Suppressor macrophage treated with lipopolysaccharide for 1 hour (primary cell): ENCODE measurements at regions not wholly inside any gene's neighbourhood (a gene's known extent, or its start where the extent isn't known, plus 50 kb on each side); places are given as distances from the start of the nearest gene placed in this dataset.
A peak's percentile ranks its signal among the peaks of the same experiment; 100 is the strongest.
"Not testable (repeated sequence)": the region's sequence is repeated elsewhere in the genome, so short reads cannot be mapped to it uniquely, and the experiment has no call there.

Source experiments
- DNase-seq, 3 donors: peaks; one replicate each; pipeline ENCODE4 v3.0.0-alpha.2; 2020 to 2022

DNA sequence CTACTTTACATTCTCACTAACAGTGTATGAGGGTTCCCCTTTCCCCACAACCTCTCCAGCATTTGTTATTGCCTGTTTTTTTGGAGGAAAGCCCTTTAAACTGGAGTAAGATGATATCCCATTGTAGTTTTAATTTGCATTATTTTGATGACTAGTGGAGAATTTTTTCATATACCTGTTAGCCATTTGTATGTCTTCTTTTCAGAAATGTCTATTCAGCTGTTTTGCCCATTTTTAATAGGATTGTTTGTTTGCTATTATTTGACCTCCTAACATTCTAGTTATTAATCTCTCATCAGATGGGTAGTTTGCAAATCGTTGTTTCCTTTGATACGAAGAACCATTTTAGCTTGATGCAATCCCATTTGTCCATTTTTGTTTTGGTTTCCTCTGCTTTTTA, 165.0 kb downstream of the GLUL start:
- no peak for DNase-seq

DNA sequence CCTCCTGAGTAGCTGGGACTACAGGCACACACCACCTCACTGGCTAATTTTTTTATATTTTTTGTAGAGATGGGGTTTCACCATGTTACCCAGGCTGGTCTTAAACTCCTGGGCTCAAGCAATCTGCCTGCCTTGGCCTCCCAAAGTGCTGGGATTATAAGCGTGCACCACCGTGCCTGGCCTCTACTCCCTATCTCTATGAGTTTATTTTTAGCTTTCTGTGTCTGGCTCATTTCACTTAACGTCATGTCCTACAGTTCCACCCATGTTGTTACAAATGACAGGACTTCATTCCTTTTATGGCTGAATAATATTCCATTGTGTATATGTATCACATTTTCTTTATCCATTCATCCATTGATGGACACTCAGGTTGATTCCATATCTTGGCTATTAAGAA, 164.2 kb upstream of the ZNF648 start:
- DNase-seq, result not testable (repeated sequence)

DNA sequence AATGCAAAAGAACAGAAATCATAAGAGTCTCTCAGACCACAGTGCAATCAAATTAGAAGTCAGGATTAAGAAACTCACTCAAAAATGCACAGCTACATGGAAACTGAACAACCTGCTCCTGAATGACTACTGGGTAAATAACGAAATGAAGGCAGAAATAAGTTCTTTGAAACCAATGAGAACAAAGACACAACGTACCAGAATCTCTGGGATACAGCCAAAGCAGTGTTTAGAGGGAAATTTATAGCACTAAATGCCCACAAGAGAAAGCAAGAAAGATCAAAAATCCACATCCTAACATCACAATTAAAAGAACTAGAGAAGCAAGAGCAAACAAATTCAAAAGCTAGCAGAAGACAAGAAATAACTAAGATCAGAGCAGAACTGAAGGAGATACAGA, 160.5 kb upstream of the ZNF648 start:
- DNase-seq, result not testable (repeated sequence)

DNA sequence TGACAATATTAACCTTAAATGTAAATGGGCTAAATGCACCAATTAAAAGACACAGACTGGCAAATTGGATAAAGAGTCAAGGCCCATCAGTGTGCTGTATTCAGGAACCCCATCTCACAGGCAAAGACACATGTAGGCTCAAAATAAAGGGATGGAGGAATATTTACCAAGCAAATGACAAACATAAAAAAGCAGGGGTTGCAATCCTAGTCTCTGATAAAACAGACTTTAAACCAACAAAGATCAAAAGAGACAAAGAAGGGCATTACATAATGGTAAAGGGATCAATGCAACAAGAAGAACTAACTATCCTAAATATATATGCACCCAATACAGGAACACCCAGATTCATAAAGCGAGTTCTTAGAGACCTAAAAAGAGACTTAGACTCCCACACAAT, 159.9 kb upstream of the ZNF648 start:
- not testable (repeated sequence) for DNase-seq

DNA sequence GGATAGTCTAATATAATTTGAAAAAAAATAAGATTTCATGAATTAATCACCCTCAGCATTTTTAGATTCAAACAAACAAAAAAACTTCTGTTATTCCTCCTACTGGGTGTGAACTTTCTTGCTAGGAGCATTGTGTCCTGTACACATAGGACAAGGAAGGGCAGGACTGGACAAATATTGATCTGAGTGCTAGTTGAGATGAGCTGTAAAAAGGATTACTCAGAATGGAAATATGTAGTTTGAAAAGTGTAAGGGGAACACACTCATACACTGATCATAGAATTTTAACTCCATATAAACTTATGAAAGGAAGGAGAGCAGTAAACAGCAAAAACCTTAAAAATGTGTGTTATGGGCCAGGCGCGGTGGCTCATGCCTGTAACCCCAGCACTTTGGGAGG, 156.5 kb upstream of the ZNF648 start:
- DNase-seq, result no peak

DNA sequence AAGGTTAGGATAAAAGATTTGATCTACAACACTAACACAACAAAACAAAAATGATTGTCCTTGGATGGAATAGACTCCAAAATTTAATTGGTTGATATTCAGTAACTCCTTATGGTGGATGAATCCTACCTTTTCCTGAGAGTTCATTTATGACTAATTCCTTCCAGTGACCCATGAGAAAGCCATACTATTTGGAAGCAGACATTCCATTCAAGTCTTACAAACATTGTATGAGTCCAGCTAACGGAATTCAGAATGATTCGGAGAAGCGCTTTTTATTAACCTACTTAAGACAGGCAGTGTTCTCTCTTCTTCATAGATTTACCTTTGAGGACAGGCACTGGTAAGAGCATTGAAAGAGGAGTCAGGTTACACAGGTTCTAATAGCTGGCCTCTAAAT, 155.6 kb upstream of the ZNF648 start:
- no peak for DNase-seq

DNA sequence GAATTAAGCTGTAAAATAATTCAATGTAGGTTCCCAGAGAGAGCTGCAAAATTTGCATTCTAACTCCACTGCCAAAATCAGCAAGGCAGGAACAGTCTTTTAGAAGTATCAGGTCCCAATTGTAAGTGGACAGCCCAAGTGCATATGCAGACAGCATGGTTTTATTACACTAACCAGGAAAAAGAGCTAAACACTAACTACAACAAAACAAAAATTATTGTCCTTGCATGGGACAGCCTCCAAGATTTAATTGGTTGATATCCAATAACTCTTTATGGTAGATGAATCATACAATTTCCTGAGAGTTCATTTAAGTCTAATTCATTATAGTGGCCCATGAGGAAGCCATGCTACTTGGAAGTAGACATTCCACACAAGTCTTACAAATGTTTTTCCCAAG, 154.3 kb upstream of the ZNF648 start:
- DNase-seq, result no peak

DNA sequence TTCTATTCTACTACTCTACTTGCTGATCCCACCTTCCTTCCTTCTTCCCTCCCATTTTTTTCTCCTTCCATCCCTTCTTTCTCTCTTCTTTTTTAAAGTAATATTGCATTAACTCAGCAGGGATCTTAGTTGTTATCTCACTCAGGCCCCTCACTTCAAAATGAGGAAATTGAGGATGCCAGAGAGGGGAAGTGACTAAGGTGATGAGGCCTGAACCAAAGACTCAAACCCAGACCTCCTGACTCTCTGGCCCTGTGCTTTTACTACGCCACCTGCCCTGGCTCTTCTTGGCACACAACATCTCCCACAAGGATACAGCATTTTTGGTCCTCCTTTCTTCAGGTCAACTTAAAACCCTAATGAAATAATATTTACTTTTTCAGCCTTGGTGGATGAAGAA, 151.7 kb upstream of the ZNF648 start:
- no peak for DNase-seq

DNA sequence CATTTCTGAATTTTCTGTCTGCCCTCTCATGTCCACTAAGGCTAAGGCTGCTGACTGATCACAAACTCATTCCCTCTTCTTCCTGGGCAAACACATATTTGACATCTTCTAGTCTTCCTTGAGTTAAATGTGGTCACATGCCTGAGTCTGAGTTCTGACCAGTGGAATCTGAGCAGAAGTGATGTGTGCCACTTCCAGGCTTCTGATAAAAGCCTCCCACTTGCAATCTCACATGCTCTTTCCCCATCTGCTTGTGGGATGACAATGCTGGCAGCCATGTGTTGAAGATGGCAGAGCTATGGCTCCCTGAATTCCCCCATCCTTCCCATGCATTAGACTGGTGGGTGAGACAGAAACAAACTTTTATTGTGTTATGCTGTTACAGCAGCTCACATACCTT, 149.9 kb upstream of the ZNF648 start:
- peak; percentile 26 to 46 (median 35) for DNase-seq

DNA sequence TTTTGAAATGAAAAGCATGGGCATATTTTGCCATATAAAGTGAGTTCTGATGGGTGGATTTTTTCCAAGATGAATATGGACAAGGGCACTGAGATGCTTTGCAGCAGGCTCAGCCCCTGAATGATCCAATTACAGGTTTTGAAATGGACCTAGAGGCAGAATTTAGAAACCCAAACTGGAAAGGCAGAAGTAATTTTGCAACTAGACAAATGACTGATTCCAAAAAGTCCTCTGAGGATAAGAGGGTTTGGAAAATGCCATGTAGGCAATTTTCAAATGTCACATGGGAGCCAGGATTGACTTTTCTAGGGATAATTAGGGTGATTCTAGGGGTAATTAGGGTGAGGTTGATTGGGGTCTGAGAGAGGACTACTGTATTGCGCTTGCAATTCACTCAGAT, 148.9 kb upstream of the ZNF648 start:
- peak in 1 of 3 donors; percentile 29 for DNase-seq

DNA sequence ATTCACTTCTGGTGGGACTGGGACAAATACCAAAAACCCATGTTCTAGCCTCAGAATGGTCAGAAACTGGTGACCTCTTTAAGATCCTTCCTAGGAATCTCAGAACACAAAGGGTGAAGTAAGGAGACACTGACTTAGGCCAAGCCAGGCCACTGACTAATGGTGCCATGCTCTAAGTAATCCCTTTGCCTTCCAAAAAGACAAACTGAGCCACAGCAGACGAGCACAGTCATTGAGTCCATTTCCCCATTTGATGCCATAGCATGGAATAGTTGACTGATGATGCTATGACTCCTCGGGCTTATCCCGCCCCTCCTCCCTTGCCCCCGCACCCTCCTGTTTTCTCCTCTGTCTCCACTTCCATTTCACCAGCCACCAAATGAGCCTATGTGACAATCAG, 145.8 kb upstream of the ZNF648 start:
- DNase-seq, result peak; percentile 19 to 26 (median 24)

DNA sequence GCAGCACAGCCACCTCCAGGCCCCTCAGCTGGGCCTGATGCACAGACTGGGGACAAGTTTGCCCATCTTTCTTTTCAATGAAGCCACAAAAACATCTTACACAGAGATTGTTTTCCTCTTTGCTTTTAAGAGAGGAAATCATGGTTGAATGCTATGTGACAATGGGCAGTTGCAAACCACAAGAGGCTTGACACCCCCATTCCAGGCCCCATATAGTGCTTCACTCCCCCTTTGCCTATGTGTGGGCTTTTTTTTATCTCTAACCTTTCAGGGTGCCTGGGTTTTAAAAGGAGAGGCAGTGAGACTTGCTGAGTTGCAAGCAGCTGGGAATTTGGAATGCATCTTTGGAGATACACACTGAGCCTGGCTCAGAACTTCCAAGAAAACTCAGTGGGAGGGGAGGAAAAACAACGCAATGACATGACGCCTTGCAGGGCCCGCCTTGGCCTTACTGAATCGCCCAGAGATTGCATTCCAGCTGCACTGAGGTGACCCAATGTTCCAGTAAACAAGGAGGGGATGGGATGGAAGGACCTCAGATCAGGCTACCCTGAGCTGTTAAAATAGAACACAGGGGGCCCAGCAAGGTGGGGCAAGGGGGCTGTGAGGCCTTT, 145.2 kb upstream of the ZNF648 start:
- no peak for DNase-seq

DNA sequence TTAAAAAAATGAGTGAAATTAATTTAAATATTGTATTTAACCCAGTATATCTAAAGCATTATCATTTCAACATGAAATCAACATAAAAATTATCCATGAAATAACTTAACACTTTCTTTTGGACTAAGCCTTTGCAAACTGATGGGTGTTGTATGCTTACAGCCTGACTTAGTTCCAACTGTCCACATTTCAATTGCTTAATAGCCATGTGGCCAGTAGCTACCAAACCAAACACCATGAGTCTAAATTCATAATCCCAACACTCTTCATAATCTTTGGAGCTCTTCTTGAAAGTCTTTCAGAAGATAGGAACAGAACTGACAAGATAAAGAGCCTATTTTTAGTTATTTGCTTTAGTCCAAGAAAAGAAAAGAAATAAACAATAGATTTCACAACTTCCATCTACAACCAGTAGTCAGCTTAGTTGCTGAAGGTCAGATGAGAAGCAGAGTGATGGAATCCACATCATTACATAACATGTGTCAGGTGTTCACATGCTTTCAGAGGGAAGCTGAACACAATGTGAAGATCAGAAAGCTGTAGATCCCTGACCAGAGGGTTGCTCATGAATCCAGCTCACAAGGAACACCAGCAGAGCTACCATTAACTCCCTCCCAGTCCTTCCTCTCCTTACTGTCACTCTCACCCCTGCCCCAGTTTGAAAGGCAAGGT, 144.0 kb upstream of the ZNF648 start:
- DNase-seq, result peak; percentile 57 to 71 (median 68)

DNA sequence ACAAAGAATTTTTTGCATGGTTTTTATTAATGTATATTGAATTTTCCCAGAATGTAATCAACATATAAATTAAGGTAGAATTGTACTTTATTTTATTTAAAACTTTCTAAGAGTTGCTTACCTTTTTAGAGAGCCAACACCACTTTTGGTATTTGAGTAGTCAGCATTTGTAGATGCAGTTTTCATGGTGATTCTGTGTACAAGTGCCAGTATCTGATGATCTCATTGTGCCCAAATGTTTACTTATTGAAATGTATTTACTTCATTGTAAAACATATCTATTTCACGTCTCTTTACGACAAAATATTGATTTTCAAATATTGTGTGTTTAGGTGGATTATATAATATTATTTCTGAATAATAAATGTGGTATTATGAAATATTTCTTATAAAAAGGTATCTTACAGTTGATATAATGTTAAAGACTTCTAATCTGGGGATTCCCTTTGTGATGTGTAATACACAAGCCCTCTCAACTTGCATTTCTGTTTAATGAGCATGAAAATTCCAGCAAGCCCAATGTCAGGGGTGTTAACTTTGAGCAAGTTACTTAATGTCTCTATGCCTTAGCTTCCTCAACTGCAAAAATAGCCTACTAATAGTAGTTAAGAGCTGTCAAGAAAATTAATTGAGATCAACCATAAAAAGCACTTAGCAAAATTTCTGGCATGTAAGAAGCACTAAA, 141.8 kb upstream of the ZNF648 start:
- DNase-seq, result peak in 1 of 3 donors; percentile 11

DNA sequence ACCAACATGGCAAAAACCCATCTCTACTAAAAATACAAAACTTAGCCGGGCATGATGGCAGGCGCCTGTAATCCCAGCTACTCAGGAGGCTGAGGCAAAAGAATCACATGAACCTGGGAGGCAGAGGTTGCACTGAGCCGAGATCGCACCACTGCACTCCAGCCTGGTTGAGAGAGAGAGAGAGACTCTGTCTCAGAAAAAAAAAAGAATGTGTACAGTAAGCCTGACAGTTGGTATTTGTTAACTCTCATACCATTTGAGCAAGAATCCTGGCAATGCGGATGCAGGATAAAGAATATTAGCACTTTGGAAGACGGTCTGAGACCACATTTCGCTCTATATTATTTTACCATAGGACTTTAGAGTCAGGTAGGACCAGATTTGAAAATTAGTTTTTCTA, 140.0 kb upstream of the ZNF648 start:
- not testable (repeated sequence) for DNase-seq

DNA sequence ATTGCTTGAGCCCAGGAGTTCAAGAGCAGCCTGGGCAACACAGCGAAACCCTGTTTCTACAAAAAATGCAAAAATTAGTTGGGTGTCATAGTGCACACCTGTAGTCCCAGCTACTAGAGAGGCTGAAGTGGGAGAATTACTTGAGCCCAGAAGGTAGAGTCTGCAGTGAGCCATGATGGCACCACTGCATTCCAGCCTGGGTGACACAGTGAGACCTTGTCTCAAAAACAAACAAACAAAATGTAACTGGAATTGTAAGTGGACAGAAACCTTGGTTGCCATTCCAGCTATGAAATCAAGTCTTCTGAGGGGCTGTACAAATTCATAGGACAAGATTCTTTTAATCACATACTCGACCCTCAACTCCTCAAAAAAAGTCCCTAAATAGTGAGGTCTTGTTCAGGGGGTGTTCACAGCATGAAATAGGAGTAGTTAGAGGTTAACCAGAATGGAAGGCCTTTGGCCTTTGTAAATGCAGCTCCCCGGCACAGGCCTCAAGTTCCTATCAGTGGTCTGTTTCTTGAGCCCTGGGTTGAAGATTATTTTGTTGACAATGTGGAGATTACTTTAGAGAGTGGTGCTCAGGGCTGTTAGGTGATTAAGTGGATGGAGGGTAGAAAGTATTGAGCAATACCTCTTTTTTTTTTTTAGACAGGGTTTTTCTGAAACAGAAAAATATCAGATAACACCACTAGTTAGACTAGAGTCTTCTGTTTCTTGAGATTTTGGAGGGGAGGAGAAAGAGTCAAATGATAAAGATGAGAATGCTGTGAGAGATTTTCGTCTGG, 138.7 kb upstream of the ZNF648 start:
- no peak for DNase-seq

DNA sequence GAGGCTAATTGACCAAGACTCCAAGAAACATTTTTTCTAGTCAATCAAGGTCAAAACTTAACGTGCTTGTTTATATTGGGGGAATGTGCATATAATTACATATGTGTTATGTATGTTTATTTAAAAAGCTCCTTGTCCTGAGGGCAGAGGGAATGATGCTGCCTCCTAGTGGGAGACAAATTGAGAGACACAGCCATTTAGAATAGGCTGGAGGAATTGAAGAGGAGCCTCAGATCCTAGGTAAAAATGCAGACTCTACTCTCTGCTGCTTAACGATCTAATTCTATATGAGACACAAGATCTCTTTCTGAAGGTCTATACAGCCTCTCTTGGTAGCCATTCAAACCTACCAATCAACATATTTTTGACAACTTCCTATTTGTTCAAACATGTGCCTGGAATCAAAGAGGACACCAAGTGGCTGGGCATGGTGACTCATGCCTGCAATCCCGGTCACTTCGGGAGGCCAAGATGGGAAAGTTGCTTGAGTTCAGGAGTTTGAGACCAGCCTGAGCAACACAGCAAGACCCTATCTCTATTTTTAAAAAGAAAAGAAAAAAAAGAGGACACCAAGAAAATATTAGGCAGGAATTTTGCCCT, 136.6 kb upstream of the ZNF648 start:
- peak; percentile 31 to 40 (median 38) for DNase-seq

DNA sequence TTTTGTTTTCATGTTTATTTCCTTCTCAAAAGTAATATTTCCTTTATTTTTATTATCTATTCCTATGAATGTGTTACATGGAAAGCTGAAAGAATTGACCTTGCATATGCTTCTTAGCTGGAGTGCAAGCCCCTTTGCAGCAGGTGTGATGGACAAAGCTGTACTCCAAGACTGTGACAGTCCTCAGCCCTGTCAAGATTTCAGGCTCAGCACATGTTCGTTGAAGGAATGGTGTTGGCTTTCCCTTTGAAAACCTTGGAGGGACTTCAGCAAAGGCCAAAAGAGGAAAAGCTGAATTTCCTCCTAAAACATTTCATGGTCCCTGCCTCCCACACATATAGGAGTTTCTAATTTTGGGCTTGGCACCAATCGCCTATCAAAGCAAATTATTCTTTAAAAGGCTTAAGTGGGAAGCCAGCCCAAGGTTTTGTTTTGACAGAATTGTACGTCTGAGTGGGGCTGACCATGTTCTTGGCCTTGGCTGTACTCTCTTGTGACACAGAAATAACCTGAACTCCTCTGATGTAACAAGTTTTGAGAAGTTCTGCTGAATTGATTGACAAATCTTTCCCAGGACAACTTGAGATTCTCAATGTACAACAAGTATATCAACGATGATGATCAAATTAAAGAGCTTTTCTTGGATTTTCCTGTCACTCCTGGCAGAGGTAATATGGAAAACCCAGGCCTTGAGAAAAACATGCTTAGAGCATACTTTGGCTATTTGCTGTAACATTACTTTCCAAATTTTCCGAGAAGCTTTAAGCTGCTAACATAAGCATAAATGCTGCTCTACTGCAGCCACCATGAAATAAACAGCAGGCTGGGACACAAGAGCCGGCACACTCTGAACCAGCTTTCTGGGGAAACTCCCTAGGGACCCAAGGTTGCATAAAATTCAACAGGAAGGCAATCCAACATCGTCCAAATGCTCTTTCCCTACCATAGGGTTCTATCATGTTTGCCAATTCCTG, 135.7 kb upstream of the ZNF648 start:
- DNase-seq, result peak; percentile 22 to 35 (median 29)

DNA sequence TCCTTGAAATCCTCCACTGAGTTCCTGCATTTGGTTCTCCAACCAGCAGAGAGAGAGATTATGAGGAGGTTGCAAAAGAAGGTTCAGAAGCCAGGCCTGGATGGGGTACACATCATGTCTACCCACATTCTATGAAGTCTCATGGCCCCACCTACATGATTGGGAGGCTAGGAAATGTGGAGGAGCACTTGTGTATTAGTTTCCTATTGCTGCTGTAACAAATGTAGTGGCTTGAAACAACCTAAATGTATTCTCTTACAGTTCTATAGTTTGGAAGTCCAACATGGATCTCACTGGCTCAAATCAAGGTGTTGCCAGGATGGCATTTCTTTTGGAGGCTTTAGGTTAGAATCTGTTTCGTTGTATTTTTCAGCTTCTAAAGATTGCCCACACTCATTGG, 134.2 kb upstream of the ZNF648 start:
- no peak for DNase-seq

DNA sequence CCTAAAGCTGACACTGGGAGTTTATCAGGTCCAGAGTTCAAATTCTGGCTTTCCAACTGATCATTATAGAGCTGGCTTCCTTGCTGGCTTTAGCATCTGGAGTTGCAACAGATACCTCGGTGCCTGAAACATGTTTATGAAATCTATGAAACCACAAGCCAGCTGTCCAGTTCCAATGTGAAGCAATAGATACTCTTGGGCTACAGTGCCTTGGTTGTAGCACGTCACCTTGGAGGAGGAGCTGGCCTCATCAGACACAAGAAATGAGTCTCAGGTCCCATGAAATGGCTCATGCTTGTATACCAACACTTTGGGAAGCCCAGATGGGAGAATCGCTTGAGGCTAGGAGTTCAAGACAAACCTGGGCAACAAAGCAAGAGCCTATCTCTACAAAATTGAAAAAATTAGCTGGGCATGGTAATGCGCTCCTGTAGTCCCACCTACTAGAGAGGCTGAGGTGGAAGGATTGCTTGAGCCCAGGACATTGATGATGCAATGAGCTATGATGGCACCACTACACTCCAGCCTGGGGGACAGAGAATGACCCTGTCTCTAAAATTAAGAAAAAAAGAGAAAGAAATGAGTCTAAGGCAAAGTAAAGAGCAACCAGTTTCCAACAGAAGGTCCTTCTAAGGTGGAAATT, 132.5 kb upstream of the ZNF648 start:
- peak; percentile 85 to 89 (median 89) for DNase-seq

DNA sequence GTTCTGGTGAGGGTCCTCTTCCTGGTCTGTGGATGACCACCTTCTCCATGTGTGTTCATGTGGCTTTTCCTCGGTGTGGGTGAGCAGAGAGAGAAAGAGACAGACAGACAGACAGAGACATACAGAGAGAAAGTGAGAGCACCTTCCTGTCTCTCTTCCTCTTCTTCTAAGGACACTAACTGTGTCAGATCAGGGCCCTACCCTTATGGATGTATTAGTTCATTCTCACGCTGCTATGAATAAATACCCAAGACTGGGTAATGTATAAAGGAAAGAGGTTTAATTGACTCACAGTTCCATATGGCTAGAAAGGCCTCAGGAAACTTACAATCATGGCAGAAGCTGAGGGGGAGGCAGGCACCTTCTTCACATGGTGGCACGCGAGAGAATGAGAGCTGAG, 131.5 kb upstream of the ZNF648 start:
- DNase-seq, result peak; percentile 13 to 49 (median 48)
